NCI-H2029 (cell line): ENCODE measurements at regions not wholly inside any gene's neighbourhood (a gene's known extent, or its start where the extent isn't known, plus 50 kb on each side); places are given as distances from the start of the nearest gene placed in this dataset.

Experiments used
- DNase-seq: peaks from one replicate; lab custom pipeline; 2025; lab: John Stamatoyannopoulos, UW

DNA sequence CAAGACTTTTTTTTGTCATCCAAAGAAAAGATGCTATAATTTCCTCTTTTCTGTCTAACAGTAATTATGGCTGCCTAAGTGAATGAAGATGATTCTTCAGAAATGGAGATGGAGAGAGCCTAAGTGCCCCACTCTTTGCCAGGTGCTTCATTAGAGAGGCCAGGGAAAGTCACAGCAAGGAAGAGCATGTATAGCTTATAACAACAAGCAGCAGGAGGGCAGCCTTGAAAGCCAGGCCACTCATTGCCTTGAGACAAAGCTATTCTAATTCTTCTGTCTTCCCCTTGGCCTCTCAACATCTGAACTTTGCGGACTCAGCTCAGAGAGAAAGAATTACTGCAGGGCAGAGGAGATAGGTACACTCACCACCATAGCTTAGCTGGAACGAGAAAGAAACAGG is 112.0 kb upstream of the ZNF366 start:
- no peak for DNase-seq

DNA sequence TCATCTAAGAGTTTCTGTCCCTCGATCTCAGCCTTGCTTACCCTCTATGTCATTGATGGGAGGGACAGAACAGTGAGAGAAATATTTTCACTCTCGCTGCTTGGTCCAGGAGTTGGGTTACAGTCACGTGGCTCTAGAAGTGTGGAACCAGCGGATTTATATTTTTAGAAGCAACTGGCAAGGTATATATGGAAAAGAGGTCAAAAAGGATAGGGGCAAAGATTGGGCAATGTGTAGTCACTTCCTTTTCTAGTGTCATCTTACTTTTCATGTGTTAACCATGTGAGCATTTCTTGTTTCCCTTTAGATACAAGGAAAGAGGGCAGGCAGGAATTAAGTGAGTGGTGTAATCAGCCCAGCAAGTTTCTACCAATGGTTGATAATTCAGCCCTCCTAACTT is 111.5 kb upstream of the ZNF366 start:
- no peak for DNase-seq

DNA sequence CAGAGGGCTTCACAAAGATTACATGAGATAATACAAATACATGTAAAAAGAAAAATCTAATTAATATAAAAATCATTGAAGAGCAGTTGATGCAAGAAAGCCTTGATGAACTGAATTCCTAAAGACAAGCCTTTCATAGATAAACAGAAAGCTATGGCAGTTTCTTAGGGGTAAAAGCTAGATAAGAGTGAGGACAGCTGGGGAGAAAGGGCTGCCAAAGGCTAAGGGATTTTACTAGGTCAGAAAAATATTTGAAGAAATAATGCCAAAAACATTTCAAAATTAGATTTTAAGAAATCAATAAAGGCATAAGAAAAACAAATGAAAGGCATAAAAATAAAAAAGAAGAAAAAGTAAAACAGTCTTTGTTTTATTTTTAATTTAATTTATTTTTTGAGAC is 107.9 kb upstream of the ZNF366 start:
- no peak for DNase-seq

DNA sequence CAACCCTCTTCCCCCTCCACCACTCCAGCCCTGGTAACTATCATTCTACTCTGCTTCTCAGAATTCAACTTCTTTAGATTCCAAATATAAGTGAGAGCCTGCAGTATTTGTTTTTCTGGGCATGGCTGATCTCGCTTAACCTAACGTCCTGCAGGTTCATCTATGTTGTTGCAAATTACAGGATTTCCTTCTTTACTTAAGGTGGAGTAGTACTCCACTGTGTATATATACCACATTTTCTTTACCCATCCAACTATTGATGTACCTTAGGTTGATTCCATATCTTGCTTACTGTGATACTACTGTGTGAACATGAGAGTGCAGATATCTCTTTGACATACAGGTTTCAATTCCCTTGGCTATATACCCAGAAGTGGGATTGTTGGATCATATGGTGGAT is 106.3 kb upstream of the ZNF366 start:
- DNase-seq, result no peak

DNA sequence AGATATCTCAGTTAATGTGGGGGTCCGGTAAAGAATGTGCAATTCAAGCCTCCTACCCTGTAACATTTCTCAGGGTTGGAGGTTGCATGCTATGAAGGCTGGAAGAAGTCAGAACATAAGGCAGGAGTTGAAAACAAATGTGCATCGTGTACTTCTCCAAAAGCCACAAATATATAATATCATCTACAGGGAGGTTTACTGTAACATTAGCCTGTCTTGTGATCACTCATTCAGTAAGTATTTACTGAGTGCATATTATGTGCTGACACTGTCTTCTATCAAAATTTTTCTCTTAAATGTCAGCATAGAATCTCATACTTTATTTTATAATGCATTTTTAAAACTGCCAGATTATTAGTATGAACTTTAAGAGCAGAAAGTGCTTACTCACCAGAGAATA is 105.6 kb upstream of the ZNF366 start:
- no peak for DNase-seq

DNA sequence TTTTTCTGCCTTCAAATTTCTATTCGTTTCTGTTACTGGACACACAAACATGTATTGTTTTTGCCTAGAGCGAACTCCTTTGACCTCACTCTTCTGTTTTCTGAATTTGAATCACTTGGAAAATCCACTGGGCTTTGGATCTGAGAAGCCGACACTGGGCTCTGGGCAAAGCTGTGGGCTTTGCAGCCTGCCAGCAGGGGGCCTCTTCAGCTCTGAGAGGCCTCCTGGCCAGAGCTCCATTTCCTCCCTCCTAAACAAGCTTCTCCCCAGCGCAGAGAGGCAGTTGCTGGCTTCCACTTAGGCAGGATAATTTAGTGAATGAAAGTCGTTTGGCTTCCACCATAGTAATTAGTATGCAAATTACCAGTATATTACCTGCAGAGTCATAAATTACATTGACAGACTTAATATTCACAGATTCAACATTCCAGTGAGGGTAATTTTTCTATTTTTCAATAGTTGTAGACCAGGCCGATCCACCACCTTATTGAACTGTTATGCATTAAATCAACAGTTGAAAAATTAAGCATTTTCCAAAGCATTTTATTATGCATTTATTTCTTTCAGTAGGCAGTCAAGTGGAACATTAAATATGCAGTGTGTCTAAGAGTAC is 104.0 kb upstream of the ZNF366 start:
- peak; percentile 71 for DNase-seq

DNA sequence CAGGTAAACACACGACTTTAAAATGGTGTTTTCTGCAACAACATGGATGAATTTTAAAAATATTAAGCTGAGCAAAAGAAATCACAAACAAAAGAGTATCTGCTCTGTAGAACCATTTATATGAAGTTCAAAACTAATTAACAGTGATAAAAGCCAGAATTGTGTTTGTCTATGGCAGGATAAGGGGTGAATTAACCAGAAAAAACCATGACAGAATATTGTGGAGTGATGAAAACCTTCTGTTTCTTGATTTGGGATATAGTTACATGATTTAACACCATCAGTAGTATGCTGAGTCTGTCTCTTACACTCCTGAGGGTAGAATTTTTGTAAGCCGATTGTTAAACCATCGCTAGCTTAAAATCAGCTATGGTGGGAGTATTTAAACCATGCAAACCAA is 101.7 kb upstream of the ZNF366 start:
- no peak for DNase-seq

DNA sequence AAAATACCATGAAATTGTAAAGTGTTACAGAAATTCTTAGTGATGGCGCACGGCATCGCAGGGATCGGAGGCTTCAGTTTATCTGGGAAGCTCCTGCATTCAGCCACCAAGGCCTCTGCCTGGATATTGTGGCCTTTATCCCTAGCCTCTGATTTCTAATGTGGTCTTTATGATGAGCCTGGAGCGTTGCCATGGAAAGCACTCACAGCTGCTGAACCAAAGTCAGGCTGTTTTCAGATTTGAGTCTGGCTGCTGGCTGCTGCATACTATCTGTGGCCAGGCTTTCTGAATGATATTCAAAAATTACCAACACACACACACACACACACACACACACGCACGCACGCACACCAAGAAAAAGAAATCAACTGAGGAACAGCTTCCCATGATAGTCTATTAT is 101.1 kb upstream of the ZNF366 start:
- DNase-seq, result no peak

DNA sequence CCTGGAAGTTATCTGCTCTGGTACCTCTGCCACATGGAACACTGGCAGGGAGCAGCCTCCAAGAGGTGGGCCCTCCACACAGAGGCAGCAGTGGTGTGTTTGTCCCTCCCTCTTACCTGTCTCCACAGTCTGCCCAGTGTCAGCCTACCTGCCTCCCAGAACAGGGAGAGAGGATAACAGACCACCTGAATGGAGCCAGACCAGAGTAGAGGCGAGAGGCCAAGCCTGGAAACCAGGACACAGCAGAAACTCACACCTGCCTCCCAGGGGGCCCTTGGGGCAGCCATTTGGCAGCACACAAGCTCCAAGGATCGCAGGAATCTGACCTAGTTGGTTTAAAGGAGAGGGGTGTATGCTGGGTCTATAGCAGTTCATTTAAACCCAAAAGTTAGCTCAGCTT is 100.2 kb upstream of the ZNF366 start:
- DNase-seq, result no peak

DNA sequence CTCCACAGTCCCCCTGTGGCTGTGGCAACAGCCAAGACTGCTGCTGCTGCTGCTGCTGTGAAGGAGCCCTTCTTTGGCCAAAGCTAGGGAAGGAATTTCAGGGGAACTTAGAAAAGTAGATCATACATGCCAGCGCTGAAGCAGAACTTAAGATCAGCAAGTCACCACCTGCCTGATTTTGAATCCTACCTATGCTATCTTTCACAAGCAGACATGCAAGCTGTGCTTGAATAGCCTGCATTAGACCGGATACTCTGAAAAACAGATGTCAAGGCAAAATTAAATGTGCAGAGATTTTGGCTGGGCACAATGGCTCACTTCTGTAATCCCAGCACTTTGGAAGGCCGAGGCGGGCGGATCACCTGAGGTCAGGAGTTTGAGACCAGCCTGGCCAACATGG is 99.3 kb upstream of the ZNF366 start:
- no peak for DNase-seq

DNA sequence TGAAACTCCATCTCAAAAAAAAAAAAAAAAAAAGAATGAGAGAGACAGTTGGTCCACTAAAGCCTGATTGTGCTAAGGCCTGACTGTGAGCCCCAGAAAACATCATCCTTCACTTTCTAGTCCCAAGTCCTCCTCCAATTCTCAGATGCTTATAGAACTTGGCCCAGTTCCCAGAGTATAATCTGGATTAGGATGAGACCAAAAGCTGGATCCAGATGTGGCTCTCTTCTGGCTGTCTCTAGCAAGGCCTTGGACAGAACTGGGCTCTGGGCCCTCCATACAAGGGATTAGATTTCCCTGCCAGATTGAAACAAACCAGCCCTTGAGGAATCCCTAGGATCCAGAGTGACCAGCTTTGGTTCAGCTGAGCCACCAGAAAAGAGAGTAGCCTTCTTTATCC is 98.4 kb upstream of the ZNF366 start:
- no peak for DNase-seq

DNA sequence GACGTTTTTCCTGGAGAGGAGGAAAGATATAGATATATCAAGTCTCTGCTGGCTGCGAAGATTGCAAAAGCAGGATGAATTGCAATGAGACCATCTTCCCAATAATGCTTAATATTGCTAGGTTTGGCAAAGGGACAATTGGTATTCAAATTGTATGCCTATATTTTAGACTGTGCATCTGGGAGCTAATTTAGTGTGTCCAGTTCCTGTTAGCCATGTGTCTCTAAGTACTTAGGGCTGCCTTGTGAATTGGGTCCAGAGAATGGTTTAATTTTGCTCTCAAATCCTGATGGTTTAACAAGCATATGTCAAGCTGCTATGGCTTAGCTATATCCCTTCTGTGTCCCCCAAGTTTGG is 97.6 kb upstream of the ZNF366 start:
- no peak for DNase-seq

DNA sequence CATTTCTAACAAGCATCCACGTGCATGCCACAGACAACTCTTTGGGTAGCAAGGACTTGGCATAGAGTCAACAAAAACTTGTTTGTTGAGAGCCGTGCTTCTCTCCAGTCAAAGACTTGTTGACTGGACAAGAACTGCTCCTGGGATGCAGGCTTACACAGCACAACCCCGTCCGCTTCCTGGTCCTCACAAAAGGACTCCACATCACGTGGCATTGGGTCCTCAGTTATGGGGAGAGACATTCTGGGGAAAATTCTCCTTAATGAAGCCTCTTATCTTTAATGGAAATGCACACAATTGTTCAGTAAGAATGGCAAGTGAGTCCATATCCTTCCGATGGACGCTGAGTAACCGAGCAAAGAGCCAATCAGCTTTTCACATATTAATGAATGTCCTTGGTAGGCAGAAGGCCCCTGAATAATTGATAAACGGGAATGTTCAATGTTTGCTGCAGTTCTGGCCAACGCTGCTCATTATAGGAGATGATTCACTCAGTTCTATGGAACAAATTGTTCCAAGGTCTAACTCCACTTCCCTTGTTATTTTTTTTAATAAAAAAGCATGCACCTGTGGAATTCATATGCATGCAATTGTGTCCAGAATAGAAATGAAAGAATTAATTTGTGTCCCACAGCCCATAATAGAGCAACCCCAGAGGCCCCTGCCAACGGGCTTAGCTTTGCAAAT is 97.0 kb upstream of the ZNF366 start:
- DNase-seq, result no peak

DNA sequence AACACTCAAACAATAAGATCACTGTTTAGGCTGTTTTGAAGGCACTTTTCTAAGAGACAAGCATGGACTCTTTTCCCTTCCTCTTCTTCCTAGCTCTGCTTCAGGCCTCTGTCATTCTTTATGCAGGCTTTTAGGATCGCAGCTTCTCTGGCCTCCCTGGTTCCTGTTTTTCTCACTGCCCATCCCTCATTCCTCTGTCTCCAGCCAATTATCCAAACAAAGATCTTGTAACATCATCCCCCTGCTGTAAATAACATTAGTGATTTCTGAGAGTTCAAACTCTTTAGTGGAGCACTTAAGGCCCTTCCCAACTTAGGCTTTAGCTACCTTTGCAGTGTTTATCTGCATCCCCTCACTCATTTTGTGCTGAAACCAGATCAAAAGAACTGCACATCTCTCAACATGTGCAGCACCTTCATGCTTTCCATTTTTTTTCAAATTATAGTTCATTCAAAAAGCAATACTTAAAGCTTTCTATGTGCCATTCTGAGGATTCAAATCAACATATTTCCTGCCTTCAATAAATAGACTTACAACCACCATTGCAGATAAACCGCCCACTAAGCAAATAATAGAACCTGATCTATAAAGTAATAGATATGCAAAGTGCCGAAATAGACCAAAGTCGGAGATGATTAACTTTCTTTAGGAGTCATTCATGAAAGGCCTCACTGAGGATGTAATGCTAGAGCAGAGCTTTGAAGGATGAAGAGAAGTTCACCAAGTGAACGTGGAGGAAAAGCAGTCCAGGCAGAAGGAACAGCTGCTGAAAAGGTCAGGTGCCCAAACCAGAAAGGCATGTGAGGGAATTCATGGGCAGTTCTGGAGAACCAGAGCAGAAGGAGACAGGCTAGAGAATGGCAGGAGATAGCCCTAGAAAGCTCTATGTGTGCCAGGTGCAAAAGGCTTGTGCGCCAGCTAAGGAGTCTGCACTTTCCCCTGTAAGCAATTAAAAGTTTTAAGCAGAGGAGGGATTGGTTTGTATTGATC is 95.8 kb upstream of the ZNF366 start:
- no peak for DNase-seq

DNA sequence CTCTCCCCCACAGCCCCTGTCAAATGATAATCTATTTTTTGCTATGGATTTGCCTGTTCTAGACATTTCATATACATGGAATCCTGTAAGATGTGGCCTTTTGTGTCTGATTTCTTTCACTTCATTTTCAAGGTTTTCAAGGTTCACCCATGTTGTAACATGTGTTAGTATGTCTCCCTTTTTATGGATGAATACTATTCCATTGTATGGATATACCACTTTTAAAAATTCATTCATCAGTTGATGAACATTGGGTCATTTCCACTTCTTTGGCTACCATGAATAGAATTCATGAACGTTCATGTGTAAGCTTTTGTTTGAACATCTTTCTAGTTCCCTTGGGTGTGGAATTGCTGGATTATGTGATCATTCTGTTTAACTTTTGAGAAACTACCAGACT is 94.7 kb upstream of the ZNF366 start:
- no peak for DNase-seq

DNA sequence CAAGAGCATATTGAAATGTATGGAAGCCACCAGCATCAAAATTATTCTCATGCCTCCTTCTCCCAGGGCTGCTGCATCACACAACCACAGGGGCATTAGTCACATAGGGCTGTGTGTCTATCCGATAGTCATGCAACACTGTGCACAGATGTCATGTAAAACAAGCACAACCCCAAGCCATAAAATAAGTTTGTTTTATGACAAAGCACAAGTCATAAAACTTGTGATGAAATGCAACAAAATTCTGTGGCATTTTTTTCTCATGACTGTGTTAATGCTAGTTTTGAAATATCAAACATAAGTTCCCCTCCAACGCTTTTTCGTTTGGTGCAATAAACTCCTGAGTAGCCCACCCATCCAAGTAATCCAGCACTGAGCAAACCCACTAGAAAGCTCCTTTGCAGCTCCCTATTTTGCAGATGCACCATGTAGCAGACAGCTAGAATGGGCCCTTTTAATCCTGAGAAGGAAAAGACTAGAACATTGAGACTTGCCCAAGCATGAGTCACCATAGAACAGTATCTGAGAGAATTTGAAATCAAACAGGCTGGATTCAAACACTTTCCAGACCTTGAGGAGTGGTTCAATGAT is 93.3 kb upstream of the ZNF366 start:
- DNase-seq, result no peak

DNA sequence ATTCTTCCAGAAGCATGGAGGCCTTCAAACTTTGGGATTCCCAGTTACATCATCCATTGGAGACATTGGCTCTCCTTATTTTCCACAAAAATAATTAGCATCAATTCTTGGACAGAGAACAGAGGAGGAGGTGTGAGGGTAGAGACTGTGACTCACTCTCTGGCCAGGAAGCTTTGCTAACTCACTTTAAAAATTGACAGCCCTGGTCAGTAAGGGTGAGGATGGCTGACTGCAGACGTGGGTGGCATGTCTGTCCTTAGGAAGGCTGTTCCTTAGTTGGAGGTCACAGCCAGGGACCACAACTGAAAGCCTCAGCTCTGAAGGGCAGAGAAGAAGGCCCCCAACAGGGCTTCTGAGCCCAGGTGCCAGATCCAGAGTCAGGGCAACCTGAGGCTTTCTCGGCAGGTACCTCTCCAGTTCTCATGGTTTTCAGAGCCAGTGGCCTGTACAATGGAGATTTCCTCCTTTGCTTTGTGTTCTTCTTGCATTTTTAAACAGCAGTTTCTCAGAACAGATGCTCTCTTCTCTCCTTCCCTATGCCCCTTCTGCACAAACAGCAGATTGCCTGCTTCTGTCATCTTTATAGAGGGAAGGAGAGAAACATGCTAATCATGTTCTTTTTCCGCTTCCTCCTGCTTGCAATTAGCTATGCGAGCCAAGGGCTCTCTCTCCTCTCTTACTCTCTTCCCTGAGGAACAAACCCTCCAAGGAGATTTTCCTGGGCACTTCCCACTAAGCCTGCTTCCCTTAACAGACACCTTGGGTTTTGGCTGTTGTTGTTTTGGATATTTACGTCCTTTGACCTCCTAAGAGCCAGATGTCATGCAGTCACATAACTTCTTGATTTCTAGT is 92.5 kb upstream of the ZNF366 start:
- DNase-seq, result no peak

DNA sequence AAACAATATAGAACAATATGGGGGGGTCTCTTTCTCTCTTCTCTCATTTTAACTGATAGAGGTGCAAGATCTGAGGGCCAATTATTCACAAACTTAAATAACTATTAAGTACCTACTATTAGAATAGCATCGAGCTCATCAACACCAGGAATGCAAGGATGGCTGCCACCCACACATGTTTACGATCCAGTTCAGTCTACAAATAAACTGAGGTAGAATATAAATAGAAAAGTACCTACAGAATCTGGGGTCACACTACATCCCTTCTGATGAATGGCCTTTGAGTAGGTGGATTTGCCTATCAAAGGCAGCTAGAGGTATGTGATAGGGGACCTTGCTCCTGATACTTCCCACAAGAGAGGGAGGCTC is 91.8 kb upstream of the ZNF366 start:
- no peak for DNase-seq

DNA sequence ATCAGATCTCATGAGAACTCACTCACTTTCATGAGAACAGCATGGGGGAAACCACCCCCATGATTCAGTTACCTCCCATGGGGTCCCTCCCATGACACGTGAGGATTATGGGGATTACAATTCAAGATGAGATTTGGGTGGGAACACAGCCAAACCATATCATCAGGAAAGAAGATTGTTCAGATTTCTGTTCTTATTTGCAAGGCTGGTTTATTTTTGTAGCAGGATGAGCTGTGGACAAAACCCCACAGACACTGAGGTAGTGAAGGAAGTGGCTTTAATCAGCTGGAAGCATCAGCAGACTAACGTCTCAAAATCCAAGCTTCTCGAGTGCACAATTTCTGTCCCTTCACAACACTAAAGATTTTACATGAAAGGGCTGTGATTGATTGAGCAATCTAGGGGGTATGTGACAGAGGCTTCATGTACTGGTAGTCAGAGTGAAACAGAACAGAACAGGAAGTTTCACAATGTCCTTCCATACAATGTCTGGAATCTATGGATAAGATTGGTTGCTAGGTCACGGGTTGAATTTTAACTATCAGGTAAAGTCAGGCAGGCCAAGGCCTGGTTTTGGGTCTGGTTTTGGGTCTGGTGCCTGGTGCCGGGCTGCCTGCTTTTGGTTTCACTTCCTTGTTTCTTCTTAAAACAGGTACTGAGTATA is 91.3 kb upstream of the ZNF366 start:
- no peak for DNase-seq

DNA sequence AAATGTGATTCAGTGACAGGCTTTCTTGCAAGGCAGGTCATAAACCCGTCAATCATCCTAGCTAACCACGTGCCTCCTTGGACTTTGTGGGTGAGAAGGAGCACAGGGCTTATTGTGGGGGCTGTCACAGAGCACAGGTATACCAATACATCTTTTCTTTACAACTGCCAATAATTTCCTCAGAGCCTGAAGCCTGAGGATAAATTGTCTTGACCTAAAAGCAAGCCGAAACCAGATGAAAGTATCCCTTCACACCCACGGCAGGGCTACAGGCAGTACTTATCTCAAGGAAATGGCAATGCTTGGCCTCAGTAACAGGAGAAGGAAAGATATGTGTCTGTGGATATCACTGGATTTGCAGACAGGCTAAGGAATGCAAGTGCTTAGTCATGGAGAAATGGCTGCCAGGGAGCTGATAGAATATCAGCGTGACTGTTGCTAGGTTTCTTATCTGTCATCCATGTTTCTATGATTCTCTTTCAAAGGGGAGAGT is 90.3 kb upstream of the ZNF366 start:
- DNase-seq, result no peak

DNA sequence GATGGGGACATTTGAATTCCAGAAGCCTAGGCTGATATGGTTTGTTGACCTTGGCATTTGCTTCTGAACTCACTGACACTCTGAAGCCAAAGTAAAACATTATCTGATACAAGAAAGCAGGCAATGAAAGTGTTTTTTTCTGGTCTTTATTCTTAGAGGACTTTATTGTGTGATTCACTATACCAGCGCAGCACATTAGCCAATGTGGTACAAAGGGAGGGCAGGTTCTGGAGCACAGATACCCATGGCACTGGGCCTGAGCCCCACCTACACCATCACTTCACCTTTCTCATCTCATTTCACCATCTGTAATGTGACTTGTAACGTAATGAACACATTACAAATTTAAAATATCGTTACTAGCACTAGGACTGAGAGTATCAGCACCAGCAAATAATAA is 89.7 kb upstream of the ZNF366 start:
- DNase-seq, result no peak
